CD4-positive, alpha-beta T cell treated with Interleukin-6 for 4 hours (primary cell): ENCODE measurements at regions not wholly inside any gene's neighbourhood (a gene's known extent, or its start where the extent isn't known, plus 50 kb on each side); places are given as distances from the start of the nearest gene placed in this dataset.
"Not testable (repeated sequence)": the region's sequence is repeated elsewhere in the genome, so short reads cannot be mapped to it uniquely, and the experiment has no call there.

Source experiments
- DNase-seq: peaks from one replicate; pipeline ENCODE4 v3.0.0-alpha.2; 2020; ENCODE audit warnings: mixed read lengths

DNA sequence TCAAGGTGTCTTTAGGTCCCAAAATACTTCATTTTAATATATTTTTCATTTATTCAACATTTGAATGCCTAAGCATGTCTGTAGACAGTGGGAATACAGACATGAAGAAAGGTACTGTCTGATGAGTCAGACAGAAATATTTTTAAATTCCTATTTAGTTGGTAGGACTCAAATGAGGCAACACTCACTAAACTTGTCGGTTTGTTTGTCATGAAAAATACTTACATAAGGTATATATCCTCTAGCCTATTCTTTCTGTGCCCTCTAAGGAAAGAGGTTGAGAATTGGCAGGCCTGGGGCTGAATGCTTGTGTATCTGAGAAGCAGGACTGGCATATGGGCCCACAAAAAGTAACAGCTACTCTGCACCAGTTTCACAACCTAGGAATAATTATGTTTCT lies 423.6 kb upstream of the MDFIC2 start:
- no peak for DNase-seq

DNA sequence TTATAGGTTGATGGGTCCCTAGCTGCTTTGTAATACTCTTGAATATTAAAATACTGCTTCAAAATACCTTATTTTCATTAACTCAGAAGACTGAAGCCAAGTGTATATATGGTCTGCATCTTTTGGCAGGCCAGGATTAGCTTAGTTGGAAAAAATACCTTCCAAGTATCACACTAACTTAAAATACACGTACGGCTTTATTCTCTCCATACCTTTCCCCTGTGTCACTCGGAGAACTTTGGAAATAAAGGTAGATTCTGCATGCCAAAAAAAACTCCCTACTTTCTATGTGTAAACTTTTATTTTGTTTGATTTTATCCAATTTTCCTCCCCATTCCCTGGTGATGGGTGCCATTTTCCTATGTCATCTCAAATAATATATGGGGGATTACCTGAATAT lies 422.3 kb upstream of the MDFIC2 start:
- DNase-seq, result no peak

DNA sequence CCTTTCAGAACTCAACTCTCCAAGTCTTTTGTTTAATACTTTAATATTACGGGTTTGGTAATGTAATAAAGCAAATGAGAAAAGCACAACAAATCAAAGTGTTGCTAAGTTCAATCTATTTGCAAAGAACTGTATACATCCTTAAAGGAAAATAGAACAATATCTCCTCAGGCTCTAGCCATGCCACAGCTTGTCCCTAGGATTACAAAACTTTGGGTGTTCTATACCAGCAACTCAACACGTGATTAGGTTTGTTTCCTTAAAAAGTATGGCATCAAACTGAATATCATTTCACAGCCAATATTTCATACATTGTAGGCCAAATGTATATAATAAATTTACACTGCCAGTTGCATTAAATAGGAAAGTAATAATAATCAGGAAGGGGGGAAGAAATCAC lies 418.6 kb upstream of the MDFIC2 start:
- DNase-seq, result no peak

DNA sequence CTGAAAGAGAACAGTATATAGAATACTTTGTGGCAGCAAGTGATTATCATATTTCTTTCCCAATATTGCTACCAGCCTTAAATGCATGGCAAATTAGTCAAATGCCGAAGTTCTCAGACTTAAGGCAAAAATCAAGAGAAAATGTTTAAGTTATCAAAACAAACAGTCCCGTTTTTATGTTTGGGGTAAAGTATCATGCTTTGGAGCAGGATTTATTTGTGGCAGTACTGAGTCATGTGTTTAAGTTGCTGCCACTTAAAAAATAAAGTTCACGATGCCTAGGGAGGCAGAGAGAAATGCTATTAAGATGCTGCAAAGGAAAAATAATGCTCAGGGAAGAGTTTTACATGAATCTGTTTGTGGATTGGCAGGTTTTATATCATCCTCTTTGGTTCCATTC lies 417.4 kb upstream of the MDFIC2 start:
- no peak for DNase-seq

DNA sequence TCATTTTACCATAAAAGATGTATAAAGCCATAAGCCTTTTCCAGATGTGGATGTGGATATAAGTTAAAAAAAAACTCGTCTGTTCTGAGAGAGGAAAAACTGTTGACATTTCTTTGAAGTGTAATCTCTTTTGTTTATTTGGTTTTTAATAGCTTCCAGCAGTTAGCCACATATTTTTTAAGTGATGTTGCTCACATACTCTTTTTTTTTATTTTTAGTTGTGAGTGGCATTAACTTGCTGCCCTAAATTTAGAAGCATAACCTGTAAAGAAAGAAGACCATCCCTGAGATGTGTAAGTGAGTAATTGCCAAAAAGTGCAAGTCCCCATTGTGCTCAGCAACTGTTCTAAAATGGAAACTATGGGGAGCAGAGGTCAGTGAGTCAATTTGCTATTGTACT lies 415.9 kb upstream of the MDFIC2 start:
- DNase-seq, result no peak

DNA sequence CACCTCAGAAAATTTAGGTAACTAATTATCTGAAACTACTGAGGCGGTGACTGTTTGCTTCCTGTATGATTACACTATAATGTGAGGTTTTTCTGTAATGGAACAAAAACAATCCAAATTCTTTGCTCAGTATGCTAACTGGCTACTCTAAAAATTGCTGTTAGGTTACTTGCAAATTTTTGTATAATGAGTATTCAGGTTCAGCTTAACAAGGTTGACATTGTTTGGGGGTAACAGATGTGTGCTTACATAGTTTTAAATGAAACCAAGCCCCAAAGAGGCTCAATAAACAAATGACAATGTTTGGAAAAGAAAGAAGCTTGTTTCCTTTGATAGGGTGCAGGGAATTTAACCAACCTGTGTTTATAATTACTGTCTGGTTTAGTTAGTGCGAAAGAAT lies 414.5 kb upstream of the MDFIC2 start:
- DNase-seq, result no peak

DNA sequence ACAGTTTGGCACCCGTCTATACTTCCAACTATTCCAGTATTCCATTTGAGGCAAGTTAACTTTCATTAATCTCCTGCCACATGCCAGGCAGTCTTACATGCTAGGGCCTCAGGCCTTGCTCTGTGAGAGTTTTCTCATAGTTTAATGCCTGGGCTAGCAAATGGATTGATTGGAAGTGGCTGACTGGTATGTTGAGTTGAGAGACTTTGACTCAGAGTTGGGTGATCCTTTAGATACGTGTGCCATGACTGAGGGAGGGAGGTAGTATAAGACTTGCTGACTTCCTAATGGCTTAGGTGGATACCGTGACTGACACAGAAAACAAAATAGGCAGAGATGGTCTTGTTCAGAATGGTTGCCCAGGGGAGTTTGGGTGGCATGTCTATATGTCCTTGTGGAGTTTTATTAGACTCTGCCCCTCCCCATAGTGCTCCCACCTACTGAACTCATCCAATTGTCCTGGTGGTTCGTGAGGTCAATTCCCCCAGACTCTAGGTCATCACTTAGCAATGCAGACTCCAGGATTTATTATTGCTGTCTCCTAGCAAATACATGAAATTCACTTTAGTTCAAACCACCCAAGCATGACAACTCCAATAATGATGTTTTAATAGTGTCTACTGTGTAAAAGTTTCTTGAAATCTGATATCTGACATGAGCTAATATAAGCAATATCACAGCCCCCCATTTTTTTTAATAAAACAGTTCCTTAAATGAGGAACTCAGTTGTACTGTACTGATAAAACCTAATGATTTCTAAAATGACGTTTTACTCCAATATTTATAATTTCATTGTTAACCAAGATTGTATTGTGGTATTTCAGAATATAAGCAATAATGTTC lies 413.9 kb upstream of the MDFIC2 start:
- DNase-seq, result no peak

DNA sequence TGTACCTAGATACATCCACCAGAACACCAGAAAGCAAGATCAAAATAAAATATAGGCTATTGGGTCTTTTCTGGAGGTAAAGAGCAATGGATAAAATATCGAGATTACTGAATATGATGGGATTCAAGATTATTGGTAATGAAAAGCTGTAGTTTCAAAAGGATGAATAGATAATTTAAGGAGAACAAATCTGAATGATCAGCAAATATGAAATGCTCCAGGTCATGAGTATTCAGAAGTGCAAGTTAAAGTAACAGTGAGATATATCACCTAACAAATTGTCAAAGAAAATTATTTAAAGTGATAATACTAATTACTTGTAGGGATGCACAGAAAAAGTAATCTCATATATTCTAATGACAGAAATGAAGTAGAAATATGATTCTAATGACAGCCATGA lies 409.6 kb upstream of the MDFIC2 start:
- no peak for DNase-seq

DNA sequence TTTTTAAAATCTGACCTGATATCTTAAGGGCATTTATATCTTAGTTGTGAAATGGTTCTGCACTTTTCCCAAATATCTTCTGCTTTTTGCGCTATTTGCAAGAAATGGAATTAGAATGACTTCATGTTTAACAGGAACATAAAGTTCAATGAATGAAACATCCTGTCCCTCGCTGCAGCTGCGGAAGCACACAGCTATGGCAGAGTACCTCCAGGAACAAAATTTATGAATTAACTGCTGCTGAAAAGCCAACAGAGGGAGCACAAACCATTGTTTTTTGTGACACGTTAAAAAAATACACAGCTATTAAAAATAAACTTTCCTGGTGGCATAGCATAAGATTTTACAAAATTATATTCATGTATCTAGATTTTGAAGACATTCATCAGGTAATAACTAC lies 404.4 kb upstream of the MDFIC2 start:
- DNase-seq, result peak; percentile 13

DNA sequence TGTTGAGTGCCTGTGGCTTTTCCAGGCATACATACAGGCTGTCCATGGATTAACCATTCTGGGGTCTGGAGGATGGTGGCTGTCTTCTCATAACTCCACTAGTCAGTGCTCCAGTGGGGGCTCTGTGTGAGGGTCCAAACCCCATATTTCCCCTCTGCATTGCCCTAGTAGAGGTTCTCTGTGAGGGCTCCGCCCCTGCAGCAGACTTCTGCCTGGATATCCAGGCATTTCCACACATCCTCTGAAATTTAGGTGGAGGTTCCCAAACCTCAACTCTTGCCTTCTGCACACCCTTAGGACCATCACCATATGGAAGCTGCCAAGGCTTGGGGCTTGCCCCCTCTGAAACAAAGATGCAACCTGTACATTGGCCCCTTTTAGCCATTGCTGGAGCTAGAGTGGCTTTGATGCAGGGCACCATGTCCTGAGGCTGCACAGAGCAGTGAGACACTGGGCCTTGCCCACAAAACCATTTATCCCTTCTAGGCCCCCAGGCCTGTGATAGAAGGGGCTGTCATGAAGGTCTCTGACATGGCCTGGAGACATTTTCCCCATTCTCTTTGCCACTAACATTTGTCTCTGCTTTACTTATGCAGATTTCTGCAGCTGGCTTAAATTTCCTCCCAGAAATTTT lies 400.1 kb upstream of the MDFIC2 start:
- DNase-seq, result no peak

DNA sequence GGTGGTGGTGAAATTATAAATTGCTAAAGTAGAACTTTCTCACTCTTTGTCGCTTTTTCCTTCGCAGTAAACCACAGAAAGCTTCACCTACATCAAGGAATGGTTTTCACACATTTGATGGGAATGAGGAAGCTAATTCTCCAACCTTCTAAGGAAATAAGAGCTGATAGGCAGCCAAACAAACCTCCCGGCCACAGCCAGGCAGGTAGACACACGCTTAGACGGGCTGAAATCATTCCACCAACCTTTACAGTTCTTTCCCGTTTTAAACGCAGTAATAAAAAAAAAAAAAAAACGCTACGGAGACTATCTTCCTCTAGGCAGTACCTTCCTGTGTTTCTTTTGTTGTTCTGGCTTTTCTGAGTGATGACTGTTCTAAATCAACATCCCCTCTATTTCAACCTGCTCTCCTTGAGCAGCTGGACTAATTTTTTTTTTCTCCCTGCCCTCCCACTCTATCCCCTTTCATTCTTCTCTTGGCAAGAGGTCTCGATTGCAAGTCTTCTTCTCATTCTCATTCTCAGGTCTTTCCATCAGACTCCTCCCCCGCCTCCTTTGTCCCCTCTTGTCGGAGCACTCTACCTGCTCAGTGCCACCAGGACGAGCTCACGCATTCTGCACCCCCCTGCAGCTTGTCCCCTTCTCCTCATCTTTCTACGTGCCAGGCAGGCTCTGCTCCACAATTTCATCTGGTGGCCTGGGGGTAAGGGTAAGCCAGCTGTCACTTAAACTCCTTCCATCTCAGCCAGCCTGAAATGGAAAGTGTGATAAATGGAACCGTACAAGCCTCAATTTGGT lies 391.1 kb upstream of the MDFIC2 start:
- DNase-seq, result no peak

DNA sequence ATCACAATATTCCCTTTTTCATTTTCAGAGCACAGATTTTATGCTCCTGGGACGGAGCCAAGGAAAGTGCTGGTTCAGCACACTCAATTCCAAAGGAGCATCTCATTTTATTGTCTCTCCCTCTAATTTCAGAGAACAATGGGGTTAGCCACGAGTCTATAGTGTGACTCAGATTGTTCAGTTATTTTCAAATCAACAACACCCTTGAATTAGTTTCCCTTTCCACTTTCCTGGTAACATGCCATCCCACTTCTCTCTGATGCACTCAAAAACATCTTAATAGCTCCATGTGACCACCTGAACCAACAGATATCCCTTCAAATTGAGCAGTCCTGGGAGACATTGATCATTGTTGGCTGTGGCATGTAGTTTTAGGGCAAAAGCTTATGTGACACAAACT lies 389.7 kb upstream of the MDFIC2 start:
- DNase-seq, result no peak

DNA sequence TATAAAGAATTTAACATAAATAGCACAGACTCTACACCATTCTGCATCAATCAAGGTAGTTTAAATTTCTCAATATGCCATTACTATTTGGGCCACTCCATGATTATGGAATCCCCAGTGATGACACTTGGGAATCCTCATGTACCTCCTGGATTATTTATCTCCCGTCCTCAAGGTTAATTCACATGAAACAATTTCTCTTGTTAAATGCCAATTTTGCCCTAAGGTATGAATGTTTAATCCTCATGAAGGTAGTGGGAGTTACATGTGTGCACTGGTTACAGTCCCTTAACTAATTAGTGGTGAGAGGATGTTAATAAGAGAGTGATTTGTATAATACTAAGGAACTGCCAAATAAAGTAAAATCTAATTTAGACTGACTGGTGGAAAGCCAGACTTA lies 372.3 kb upstream of the MDFIC2 start:
- DNase-seq, result no peak

DNA sequence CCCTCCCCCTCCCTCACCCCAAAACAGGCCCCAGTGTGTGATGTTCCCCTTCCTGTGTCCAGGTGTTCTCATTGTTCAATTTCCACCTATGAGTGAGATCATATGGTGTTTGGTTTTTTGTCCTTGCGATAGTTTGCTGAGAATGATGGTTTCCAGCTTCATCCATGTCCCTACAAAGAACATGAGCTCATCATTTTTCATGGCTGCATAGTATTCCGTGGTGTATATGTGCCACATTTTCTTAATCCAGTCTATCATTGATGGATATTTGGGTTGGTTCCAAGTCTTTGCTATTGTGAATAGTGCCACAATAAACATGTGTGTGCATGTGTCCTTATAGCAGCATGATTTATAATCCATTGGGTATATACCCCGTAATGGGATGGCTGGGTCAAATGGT lies 363.4 kb upstream of the MDFIC2 start:
- DNase-seq, result not testable (repeated sequence)

DNA sequence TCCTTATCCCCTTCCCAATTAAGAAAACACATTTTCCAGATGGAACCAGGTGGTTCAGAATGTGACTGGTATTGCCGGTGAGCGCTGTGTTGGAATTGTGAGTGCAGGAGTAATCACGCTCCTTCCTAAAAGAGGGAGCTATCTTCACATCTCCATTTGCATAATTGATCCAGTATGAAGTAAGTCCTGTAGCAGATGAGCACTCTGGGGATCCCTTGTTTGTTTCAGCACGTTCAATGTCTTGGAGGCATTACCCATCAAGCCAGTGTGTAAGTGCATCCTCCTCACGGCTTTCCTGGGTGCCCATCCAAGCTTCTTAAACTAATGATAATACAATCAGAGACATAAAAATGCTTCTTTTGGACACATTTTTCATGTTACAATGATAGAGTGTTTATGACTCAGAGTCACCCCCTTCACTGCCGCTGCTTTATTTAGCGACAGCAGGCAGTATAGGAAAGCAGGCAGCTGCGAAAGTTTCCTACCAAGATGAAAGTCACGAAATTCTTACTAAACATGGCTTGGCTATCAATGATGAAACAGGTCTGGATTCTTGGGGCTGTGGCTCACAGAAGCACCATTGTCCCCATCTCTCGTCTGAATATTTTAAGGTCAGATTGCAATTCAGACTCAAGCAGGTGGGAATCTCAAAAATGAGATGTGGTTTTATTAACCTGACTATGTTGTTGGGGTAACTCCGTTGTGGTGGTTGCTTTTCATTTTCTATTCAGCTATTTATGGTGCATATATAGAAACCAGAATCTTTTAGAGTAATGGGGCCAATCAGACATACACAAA lies 346.3 kb upstream of the MDFIC2 start:
- no peak for DNase-seq

DNA sequence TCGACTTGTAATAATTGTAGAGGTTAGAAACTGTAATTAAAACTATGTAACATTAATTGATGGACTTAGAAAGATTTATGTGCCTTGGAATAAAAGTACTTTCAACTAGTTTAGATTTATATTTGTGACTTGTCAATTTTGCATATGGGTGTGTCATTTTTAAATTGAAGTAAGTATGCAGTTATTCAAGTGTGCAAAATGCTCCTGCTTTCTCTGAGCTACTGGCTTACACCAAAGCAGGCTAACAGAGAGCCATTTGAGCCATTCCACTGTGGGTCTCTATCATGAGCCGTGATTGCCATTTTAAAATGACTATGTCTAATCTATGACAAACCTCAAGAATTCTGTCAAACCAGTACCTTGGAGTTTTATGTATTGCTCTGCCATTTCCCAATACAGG lies 345.0 kb upstream of the MDFIC2 start:
- DNase-seq, result no peak

DNA sequence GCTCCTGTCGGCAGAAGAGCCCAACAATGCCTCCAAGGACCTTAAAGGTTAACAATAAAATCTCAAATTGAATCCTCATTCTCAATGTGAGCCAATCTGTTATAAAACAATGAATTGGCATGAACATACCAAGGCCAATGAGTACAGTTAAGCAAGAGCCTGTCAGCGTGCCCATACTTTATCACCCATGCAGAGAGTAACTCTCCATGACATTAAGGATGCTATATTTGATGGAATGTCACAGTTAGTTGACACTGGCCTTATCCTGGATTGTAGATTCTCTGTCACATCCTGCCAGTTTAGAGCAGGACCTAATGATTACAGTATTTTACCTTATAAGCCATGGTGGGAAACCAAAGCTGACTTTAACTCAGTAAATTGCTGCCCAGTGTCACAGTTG lies 335.4 kb upstream of the MDFIC2 start:
- no peak for DNase-seq

DNA sequence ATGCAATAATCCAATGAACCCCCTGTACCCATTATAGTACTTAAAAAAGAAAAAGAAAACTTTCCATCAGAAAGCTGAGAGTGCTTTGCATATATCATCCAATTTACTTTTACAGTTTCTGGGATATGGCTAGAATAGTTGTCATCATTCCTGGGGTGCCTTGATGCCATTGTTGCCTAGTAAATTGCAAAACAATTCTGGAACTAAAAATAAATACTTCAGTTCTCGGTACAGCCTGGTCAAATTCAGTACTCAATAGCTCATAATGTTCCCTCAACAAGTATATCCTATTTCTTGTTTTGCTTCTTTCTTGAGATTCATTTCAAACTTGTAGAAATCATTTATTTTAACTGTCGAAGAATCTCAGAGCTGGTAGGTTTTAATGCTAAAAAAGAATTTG lies 334.7 kb upstream of the MDFIC2 start:
- no peak for DNase-seq

DNA sequence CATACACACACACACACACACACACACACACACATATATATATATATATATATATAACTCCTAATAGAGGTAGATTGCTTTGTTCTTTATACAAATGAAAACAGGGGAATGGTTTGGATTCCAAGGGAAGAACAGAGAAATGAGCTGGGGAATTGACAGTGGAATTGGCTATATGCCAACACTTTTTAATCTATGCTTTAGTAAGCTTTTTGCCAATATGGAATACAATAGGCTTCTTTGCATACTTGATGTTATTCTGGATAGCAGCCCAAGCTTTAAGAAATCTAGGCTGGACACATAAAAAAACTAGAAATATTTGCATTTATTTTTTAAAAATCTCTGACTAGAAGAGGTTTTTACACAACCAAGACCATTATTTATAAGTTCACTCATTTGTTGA lies 334.2 kb upstream of the MDFIC2 start:
- no peak for DNase-seq

DNA sequence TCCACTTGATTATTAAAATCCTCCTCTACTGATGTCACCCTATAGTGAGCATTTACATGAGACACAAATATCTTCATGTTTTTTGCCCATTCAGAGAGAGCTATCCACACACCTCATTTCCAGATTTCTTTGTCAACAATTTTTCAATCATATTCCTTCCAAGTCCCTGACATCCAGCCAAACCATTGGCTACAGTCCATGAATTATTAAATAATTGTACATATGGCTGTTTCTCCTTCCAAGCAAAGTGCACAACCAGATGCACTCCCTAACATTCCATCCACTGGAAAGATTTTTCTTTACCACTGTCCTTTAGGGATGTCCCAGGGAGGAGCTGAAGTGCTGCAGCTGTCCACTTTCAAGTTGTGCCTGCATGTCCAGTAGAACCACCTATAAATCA lies 328.0 kb upstream of the MDFIC2 start:
- DNase-seq, result no peak

DNA sequence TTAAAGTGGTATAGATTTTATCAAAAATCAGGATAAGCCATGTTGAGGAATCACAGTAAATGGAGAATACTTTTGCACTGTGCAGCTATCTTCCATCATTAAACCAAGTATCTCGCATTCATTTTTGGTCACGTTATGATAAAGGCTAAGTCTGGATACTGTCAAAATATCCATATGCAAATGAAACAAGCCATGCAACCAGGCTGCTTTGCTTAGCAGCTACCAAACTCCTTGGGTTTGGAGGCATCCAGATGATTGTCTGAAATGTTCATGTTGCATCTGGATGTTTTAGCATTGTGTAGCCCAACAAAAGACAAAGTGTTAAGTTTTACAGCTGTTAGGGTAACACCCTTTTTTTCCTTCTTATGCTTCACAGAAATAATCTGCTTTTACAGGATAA lies 322.9 kb upstream of the MDFIC2 start:
- DNase-seq, result no peak

DNA sequence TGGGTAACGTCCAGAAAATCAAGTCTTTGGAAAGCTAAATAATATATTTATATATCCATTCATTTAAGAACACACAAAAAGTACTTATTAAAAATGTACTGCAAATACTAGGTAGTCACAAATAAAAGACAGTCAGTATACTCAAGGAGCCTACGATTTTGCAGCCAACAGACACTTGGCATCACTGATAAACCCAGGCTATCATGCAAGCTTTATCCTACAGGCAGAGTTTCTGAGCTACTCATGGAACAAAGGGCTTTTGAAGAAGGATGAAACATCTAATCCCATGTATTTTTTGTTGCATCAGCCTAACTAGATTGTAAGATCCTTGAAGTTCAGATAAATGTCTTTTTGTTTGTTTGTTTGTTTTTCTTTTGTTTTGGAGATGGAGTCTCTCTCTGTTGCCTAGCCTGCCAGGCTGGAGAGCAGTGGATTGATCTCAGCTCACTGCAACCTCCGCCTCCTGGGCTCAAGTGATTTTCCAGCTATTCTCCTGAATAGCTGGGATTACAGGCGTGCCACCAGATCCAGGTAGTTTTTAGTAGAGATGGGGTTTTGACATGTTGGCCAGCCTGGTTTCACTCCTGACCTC lies 319.4 kb upstream of the MDFIC2 start:
- no peak for DNase-seq

DNA sequence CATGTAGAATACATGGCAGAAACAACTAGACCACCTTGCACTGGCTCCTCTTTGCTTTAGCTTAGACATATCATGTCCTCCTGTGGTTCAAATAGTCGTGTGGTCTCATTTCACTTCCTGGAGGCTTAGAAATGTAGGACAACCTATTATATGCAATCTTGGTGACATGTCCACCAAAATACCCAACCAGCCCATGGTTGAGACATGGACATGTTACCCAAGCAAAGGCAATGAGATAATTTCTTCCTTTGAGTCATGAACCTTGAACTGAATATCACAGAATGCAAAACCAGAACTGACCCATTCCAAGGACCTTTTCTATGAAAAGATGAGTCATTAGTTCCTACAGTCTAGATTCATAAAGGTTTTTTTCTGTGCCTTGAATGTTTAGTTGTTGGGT lies 309.0 kb upstream of the MDFIC2 start:
- DNase-seq, result no peak
